SKM-1 (cell line): ENCODE measurements at regions not wholly inside any gene's neighbourhood (a gene's known extent, or its start where the extent isn't known, plus 50 kb on each side); places are given as distances from the start of the nearest gene placed in this dataset.
"Not testable (repeated sequence)": the region's sequence is repeated elsewhere in the genome, so short reads cannot be mapped to it uniquely, and the experiment has no call there.

ENCODE experiments used
- DNase-seq: peaks from one replicate; lab custom pipeline; 2025; ENCODE audit not compliant: unreplicated experiment; lab: John Stamatoyannopoulos, UW

- no peak for DNase-seq
These were observed 461.8 kb upstream of the CXADR start for GRCh38 chr21:17051054-17051453.

DNA sequence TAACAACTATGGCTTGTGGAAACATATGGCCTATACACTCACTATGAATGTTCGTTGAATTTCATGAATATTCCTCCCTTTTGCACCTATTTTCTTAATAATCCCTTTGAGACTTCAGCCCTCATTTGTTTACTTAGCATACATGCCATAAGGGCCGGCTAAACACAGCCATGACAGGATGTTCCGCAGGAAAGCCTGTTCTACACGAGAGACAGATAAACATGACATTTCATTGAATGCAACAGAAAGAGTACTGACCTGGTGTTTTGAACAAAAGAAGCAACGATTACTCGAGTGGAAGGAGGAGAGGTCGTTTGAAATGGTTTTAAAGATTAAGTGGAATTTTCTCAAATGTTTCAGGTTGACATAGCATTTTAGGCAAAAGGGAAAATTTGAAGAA, 459.5 kb upstream of the CXADR start:
- no peak for DNase-seq

DNA sequence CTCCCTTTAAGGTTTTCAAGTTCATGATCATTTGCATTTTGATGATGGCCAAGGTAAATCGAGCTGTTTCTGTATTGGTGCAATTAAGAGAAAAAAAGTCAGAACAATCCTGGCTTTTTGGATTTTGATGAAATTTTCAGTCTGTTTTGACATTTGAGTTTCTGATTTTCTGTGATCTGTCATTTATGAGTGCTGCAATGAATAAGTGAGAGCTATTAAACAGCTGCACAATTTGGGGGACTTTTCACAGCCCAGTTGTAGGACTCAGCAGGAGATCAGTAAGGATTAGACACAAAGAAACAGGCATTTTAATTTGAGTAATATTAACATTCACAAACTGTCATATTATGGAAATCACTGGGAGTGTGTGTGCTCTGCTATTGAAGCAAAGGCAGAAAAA, 452.9 kb upstream of the CXADR start:
- no peak for DNase-seq

GRCh38 chr21:17066006-17066405, 446.8 kb upstream of the CXADR start:
- DNase-seq, result no peak

- no peak for DNase-seq
These were observed 441.8 kb upstream of the CXADR start for GRCh38 chr21:17071093-17071492.

- DNase-seq, result no peak
These were observed 431.6 kb upstream of the CXADR start for GRCh38 chr21:17081193-17081592.

DNA sequence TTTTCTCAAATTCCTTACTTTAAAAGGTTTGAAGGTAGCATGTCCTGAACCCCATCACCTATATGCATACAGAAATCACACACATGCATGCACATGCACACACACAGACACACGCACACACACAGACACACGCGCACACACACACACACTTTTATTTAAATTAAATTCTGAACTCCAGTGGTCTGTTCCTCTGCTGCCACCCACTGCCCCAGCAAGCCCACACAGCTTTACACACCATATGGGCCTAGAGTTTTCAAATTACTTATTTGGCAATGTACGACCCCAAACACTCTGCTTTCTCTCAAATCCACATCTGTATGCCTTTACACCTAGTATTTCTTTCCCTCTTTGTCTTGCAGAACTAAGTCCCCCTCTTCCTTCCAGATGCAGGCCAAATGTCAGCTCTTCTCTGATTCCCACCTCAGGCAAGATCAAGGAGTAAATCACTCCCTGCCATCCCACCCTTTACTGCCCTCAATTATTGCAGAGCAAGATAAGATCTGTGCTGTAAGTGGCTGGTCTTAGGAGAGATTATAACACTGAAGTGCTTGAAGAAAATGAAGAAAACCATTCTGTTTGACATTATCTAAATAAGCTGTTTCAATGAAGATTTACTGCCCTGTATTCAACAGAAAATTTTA, 429.9 kb upstream of the CXADR start:
- no peak for DNase-seq

DNA sequence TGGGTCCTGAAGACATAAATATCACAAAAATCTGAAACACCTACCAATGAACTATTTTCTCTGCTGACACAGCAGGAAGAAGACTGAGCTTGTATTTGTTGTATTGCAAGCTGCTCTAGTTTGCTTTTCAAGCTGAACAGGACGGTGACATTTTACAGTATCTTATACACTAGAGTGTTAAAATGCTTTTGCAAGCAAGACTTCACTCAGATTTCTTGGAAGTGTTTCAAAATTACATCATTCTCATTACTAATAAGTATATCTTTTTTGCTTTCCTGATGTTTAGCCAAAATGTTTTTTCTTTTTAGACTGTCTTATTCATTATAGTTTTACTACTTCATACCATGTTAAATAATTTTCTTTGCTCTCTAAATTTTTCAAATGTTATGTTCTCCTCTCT, 427.1 kb upstream of the CXADR start:
- DNase-seq, result no peak

GRCh38 chr21:17088500-17088899, 424.3 kb upstream of the CXADR start:
- DNase-seq, result no peak

GRCh38 chr21:17089091-17089491, 423.8 kb upstream of the CXADR start:
- no peak for DNase-seq

- no peak for DNase-seq
These were observed 411.1 kb upstream of the CXADR start for GRCh38 chr21:17101696-17102095.

- DNase-seq, result no peak
These were observed 406.9 kb upstream of the CXADR start for GRCh38 chr21:17105932-17106331.

DNA sequence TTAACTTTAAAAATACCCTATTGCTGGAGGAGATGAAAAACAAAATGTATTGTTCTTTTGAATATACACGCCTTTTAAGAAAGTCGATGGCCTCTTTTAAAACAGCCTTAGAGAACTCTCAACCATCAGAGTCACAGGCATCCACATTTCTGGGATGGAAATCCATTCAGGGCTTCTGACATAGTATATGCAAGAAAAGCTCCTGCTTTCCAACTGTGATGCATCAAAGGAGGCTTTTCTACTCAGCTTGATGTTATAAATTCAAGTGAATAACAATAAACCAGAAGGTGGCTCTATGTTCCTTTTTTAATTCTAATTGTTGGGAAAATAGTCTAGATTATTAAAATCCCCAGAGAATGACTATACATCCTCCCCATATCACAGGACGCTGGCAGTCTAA, 398.8 kb upstream of the CXADR start:
- DNase-seq, result no peak

DNA sequence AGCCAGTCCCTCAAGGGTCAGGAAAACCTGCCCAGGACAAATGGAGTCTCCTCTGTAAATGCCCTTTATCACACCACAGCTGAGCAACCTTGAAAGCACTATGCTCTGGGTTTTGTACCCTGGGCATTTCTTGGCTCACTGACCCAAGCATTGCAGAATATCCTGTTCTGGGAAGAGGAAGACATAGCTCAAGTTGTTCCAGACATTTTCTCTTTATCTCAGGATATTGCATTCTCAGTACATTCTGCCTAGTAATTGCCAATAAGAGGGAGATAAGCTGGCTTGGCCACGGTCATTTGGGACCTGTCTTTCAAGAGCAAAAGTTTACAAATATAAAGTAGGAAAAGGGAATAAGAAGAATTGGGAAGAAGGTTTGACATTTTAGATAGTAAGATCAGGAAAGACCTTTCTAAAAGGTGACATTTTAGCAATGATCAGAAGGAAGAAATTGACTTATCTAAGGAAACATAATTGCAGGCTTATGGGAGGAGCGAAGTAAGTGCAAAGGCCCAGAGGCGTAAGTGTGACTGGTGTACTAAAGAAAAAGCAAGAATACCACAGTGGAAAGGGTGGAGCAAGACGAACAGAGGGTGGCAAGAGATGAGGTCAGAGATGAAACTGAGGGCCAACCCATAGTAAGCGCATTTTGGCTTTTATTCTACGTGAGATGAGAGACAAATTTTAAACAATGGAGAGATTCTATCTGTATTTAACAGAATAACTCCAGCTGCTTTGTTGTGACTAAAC, 394.0 kb upstream of the CXADR start:
- DNase-seq, result no peak

GRCh38 chr21:17119466-17120297, 393.2 kb upstream of the CXADR start:
- no peak for DNase-seq

DNA sequence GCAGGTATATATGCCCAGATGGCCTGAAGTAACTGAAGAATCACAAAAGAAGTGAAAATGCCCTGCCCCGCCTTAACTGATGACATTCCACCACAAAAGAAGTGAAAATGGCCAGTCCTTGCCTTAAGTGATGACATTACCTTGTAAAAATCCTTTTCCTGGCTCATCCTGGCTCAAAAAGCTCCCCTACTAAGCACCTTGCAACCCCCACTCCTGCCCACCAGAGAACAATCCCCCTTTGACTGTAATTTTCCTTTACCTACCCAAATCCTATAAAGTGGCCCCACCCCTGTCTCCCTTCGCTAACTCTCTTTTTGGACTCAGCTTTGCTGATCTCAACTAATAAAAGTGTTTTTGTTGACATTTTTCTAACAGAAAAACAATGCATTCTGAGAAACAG, 385.4 kb upstream of the CXADR start:
- not testable (repeated sequence) for DNase-seq

GRCh38 chr21:17128132-17128531, 384.7 kb upstream of the CXADR start:
- no peak for DNase-seq

GRCh38 chr21:17139159-17139558, 373.7 kb upstream of the CXADR start:
- not testable (repeated sequence) for DNase-seq

GRCh38 chr21:17139696-17140095, 373.1 kb upstream of the CXADR start:
- DNase-seq, result no peak

DNA sequence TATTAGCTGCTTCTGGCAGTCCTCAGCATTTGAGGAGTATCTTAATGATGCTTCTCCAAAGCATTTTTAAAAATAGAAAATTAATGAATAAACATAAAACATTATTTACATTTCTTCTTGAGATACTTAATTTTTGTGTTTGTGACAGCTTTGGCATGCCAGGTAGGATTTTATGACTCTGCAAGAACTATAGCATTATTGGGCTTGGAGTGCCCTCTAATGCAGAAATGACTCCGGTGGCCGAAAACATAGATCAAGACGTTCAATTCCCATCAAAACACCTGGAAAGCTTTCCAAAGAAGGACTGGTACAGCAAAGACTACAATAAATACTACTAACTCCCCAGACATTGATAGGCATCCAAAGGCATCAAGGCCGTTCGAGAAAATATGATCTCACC, 366.4 kb upstream of the CXADR start:
- no peak for DNase-seq

DNA sequence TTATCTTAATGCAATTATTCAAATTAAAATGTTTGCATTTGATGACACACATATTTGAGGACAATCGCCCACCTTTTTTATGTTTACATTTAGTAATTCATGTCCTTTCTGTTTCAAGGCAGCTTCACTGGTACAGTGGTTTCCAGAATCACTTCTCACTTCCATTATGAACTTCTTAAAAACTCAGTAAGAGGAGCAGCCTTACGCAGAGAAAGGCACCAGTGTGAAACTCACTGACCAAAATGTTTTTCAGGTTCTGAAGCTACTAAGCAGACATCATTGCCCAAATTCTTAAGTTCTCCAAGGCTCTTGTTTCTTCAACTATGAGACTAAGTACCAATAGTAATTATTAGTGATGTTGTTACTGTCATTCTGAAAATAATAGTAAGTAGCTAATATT, 353.1 kb upstream of the CXADR start:
- DNase-seq, result no peak

DNA sequence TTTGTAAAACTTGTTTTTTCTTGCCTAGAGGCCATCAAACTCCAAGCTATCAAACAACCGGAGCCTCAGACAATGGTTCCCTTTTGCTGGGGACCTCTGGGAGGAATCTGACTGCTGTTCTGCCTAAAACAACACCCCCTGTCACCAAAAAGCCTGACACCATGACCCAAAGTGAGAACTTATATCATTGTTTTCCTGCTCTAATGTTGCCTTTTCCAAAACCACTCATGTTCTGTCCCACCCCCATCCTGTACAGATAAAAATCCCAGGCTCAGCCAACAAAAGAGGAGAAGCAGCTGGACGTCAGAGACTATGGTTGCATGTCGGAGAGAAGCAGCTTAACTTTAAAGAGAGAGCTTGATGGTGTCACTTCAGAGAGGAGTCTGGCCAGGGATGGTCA, 327.2 kb upstream of the CXADR start:
- no peak for DNase-seq
